ENCODE measurements at regions not wholly inside any gene's neighbourhood (a gene's known extent, or its start where the extent isn't known, plus 50 kb on each side); places are given as distances from the start of the nearest gene placed in this dataset.

DNA sequence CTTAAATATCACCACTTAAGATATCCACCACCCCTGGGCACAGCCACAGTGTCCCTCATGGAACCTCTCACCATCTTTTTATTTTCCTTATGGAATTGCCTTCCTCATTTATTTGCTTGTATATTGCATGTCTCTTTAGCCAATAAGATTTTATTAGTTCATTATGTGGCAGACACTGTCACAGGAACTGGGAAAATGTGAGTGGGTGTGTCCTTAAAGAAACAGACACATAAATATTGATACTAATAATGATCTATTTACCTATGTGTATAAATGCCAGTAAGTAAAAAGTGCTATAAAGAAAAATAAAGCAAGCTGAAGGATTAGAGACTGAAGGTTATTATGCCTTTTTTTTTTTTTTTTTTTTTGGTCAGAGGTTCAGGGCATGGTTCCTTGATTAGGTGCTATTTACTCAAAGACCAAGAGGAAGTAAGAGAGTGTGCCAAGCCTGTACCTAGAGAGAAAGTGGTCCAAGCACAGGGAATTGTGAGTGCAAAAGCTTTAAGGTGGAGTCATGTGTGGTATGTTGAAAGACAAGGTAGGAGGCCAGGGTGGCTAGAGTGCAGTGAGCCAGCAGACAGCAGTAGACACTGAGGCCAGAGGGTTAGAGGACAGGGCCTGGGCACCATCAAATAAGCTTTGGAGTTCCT is 589.0 kb downstream of the USP25 start:
- TF ChIP-seq, protein P1, sequence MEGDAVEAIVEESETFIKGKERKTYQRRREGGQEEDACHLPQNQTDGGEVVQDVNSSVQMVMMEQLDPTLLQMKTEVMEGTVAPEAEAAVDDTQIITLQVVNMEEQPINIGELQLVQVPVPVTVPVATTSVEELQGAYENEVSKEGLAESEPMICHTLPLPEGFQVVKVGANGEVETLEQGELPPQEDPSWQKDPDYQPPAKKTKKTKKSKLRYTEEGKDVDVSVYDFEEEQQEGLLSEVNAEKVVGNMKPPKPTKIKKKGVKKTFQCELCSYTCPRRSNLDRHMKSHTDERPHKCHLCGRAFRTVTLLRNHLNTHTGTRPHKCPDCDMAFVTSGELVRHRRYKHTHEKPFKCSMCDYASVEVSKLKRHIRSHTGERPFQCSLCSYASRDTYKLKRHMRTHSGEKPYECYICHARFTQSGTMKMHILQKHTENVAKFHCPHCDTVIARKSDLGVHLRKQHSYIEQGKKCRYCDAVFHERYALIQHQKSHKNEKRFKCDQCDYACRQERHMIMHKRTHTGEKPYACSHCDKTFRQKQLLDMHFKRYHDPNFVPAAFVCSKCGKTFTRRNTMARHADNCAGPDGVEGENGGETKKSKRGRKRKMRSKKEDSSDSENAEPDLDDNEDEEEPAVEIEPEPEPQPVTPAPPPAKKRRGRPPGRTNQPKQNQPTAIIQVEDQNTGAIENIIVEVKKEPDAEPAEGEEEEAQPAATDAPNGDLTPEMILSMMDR (conservative IDR thresholded peaks at IDR 0.05), result no peak
- Mint-ChIP-seq H3K27me3 (no peaks in the 10 kb centered on the region), H3K4me3 (no peak overlapping the region), H3K27ac (no peak overlapping the region), H3K36me3 (peaks cover 11% of the 10 kb centered on the region), H3K4me1 (ENCODE audit: unreplicated experiment) (peaks cover 32% of the 10 kb centered on the region), H3K9me3 (peaks cover 10% of the 10 kb centered on the region)
- no peak for DNase-seq (ENCODE audit: extremely low spot score, unreplicated experiment)

DNA sequence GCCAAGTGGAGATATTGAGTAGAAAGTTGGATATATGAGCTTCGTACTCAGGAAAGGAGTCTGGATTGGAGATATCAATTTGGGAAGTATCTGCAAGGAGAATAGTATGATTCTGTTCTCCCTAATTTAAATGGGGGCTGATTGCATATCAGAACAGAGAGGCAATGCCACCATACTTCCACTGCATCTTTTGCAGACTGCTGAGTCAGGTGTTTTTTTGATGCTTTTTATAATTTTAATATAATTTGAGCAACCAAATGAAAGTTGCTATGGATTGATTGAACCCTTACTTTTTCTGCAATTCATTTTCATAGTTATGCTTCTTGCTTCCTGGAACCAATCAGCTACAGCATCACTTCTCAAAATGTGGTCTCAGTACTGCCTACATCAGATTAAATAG is 590.3 kb downstream of the USP25 start:
- no peaks in the 10 kb centered on the region for H3K27me3 Mint-ChIP-seq
- no peak for DNase-seq (ENCODE audit: extremely low spot score, unreplicated experiment)
- peaks cover 10% of the 10 kb centered on the region for H3K9me3 Mint-ChIP-seq
- TF ChIP-seq, protein P1 (conservative IDR thresholded peaks at IDR 0.05), result no peak
- peaks cover 29% of the 10 kb centered on the region for H3K4me1 Mint-ChIP-seq (ENCODE audit: unreplicated experiment)
- no peak overlapping the region for H3K4me3 Mint-ChIP-seq
- no peak overlapping the region for H3K27ac Mint-ChIP-seq
- H3K36me3 Mint-ChIP-seq, result peaks cover 11% of the 10 kb centered on the region

DNA sequence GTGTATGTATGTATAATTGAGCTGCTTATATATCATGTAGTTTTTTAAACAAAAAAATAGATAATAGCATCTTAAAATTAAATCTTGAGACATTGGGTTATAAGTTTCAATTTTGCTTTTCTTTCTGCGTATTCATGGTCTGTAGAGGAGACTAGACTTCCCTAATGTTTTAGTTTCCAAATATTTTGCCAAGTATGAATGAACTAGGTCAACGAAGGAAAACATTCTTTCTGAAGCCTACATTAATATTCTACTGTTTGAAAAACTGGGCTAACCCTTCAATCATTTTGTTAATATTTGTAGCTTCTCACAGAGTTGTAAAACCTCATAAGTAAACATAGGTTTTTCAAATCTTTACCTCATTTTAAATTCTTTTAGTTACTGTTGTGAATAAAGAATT is 592.7 kb downstream of the USP25 start:
- TF ChIP-seq, protein P1 (conservative IDR thresholded peaks at IDR 0.05), result no peak
- Mint-ChIP-seq H3K27ac (no peak overlapping the region), H3K27me3 (no peaks in the 10 kb centered on the region), H3K4me1 (ENCODE audit: unreplicated experiment) (peaks cover 19% of the 10 kb centered on the region), H3K4me3 (no peak overlapping the region), H3K9me3 (peaks cover 10% of the 10 kb centered on the region), H3K36me3 (peaks cover 16% of the 10 kb centered on the region)
- DNase-seq (ENCODE audit: extremely low spot score, unreplicated experiment), result no peak

DNA sequence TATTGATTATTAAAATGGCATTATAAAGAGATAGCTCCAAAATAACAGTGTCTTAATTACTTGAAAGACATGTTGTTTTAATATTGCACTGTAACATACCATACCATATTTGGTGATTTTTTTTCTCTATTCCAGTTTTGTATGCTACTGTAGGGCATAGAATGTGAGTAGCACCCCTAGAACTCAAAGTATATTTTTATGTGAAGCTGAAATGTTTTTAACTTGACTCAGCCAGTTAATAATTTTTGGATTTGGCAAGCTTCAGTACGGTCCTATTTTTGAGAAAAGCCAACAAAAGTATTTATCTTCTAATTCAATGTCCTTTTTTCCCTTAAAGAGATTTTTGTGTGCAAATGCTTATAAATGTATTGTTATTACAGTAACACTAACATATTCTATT is 593.8 kb downstream of the USP25 start:
- Mint-ChIP-seq H3K9me3 (peaks cover 6% of the 10 kb centered on the region), H3K36me3 (peaks cover 15% of the 10 kb centered on the region), H3K27ac (no peak overlapping the region), H3K27me3 (no peaks in the 10 kb centered on the region), H3K4me1 (ENCODE audit: unreplicated experiment) (peaks cover 11% of the 10 kb centered on the region), H3K4me3 (no peak overlapping the region)
- DNase-seq (ENCODE audit: extremely low spot score, unreplicated experiment), result no peak
- TF ChIP-seq, protein P1 (conservative IDR thresholded peaks at IDR 0.05), result no peak

DNA sequence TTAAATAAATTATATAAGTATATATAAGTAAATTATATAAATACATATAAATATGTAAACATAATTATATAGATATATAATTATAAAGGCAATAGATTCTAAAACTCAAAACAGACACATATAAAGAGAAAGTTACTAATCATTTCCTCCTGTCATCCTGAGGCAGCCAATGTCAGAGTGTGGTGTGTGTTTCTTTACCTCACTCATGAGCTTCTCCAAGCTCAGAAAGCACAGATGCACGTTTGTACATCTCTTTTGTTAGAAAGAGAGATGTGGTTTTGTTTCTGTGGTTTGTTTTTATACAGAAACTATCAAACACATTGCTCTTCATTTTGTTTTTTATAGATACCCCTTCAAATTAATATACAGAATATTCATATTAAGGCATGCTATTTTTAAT is 594.8 kb downstream of the USP25 start:
- H3K36me3 Mint-ChIP-seq, result peaks cover 8% of the 10 kb centered on the region
- H3K27ac Mint-ChIP-seq, result no peak overlapping the region
- DNase-seq (ENCODE audit: extremely low spot score, unreplicated experiment), result no peak
- no peaks in the 10 kb centered on the region for H3K9me3 Mint-ChIP-seq
- H3K4me1 Mint-ChIP-seq (ENCODE audit: unreplicated experiment), result peaks cover 10% of the 10 kb centered on the region
- H3K27me3 Mint-ChIP-seq, result no peaks in the 10 kb centered on the region
- no peak overlapping the region for H3K4me3 Mint-ChIP-seq
- TF ChIP-seq, protein P1 (conservative IDR thresholded peaks at IDR 0.05), result no peak

All from type B pancreatic cell (in vitro differentiated cells).